ENCODE measurements at regions not wholly inside any gene's neighbourhood (a gene's known extent, or its start where the extent isn't known, plus 50 kb on each side); places are given as distances from the start of the nearest gene placed in this dataset.

DNA sequence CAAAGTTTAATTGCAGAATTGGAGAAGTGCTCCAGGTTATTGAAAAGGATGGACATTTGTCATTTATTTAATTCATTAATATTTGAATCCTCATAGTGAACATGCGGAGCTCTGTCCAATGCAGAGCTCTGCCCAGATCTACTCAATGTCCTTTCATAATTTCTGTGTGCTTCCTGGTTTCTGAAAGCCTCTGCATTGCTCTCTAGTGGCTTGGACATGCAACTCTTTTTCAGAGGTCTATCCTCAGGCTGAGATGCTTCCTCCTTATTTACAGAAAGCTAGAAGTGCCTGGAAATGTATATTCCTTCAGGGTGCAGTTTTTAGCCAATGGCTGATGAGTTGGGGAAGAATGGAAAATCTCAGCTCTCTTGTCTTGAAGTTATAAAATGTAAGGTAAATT lies 786.1 kb upstream of the AADAT start:
- H2AFZ ChIP-seq (ENCODE audit: control insufficient read depth, low read length) = no peak overlapping the region
- DNase-seq (ENCODE audit: low read depth, low spot score) = no peak
- H3K9me3 ChIP-seq (ENCODE audit: control insufficient read depth, low read depth, low read length) = no peaks in the 10 kb centered on the region
- H4K20me1 ChIP-seq (ENCODE audit: control insufficient read depth, extremely low read depth, insufficient read depth, low read length) = no peaks in the 10 kb centered on the region
- no peak overlapping the region for H3K9ac ChIP-seq (ENCODE audit: control insufficient read depth, extremely low read depth, insufficient read depth, low read length)
- no peak overlapping the region for H3K4me2 ChIP-seq (ENCODE audit: control insufficient read depth, extremely low read depth, insufficient read depth, low read depth, low read length)
- FAIRE-seq = peak; percentile 13
- H3K27ac ChIP-seq (ENCODE audit: control insufficient read depth, insufficient read depth, low read length) = no peak overlapping the region
- no peak overlapping the region for H3K4me3 ChIP-seq (ENCODE audit: control insufficient read depth in 2 of 3, extremely low read depth in 1 of 3, insufficient read depth in 2 of 3, low read depth in 1 of 3, low read length in 3 of 3)
- H3K4me1 ChIP-seq (ENCODE audit: control insufficient read depth, extremely low read depth, insufficient read depth, low read length) = peaks cover 9% of the 10 kb centered on the region
- H3K27me3 ChIP-seq (ENCODE audit: control insufficient read depth, extremely low read depth, insufficient read depth, low read length) = no peaks in the 10 kb centered on the region
- no peaks in the 10 kb centered on the region for H3K9me1 ChIP-seq (ENCODE audit: control insufficient read depth, extremely low read depth, insufficient read depth, low read length)
- H3K79me2 ChIP-seq (ENCODE audit: control insufficient read depth, insufficient read depth, low read length) = no peaks in the 10 kb centered on the region
- TF ChIP-seq CTCF (optimal IDR thresholded peaks at IDR 0.05 in 1 of 3, IDR thresholded peaks at IDR 0.05 in 1 of 3, conservative IDR thresholded peaks at IDR 0.05 in 1 of 3; ENCODE audit: extremely low read depth in 1 of 3, insufficient read depth in 2 of 3, low read length in 3 of 3) = peak in 2 of 3 experiments; percentile 28 to 35
- no peak for TF ChIP-seq EZH2 (IDR thresholded peaks at IDR 0.05; ENCODE audit: low read length)
- no peaks in the 10 kb centered on the region for H3K36me3 ChIP-seq (ENCODE audit: control insufficient read depth in 2 of 2, extremely low read depth in 1 of 2, insufficient read depth in 2 of 2, low read length in 2 of 2)
- dilution Hi-C loops (cut with MboI; ENCODE audit: extremely low pct_ligation_motif_present, low sequenced_read_pairs) = no loop called here

GRCh38 chr4:170872794-170873193 lies 783.0 kb upstream of the AADAT start:
- Histone ChIP-seq H3K4me2 (ENCODE audit: control insufficient read depth, extremely low read depth, insufficient read depth, low read depth, low read length) (peak overlapping the region; percentile 7), H2AFZ (ENCODE audit: control insufficient read depth, low read length) (no peak overlapping the region), H3K4me1 (ENCODE audit: control insufficient read depth, extremely low read depth, insufficient read depth, low read length) (peaks cover 19% of the 10 kb centered on the region), H3K4me3 (ENCODE audit: control insufficient read depth in 2 of 3, extremely low read depth in 1 of 3, insufficient read depth in 2 of 3, low read depth in 1 of 3, low read length in 3 of 3) (no peak overlapping the region), H3K27ac (ENCODE audit: control insufficient read depth, insufficient read depth, low read length) (peak overlapping the region; percentile 60), H3K79me2 (ENCODE audit: control insufficient read depth, insufficient read depth, low read length) (no peaks in the 10 kb centered on the region), H3K9ac (ENCODE audit: control insufficient read depth, extremely low read depth, insufficient read depth, low read length) (no peak overlapping the region), H3K27me3 (ENCODE audit: control insufficient read depth, extremely low read depth, insufficient read depth, low read length) (no peaks in the 10 kb centered on the region), H4K20me1 (ENCODE audit: control insufficient read depth, extremely low read depth, insufficient read depth, low read length) (no peaks in the 10 kb centered on the region), H3K36me3 (ENCODE audit: control insufficient read depth in 2 of 2, extremely low read depth in 1 of 2, insufficient read depth in 2 of 2, low read length in 2 of 2) (no peaks in the 10 kb centered on the region), H3K9me1 (ENCODE audit: control insufficient read depth, extremely low read depth, insufficient read depth, low read length) (no peaks in the 10 kb centered on the region), H3K9me3 (ENCODE audit: control insufficient read depth, low read depth, low read length) (no peaks in the 10 kb centered on the region)
- TF ChIP-seq EZH2 (IDR thresholded peaks at IDR 0.05; ENCODE audit: low read length) (no peak), CTCF (optimal IDR thresholded peaks at IDR 0.05 in 1 of 3, IDR thresholded peaks at IDR 0.05 in 1 of 3, conservative IDR thresholded peaks at IDR 0.05 in 1 of 3; ENCODE audit: extremely low read depth in 1 of 3, insufficient read depth in 2 of 3, low read length in 3 of 3) (no peak)
- DNase-seq (ENCODE audit: low read depth, low spot score) (peak; percentile 65), FAIRE-seq (peak; percentile 84)
- dilution Hi-C loops (cut with MboI; ENCODE audit: extremely low pct_ligation_motif_present, low sequenced_read_pairs) = no loop called here
